VCaP (cell line): ENCODE measurements at regions not wholly inside any gene's neighbourhood (a gene's known extent, or its start where the extent isn't known, plus 50 kb on each side); places are given as distances from the start of the nearest gene placed in this dataset.

Experiments
- H3K27ac ChIP-seq: fragments of 450-650 bp; 2 replicates; pipeline ENCODE4 v1.5.1; 2017
- CTCF ChIP-seq: fragments of 450-650 bp; conservative IDR thresholded peaks from 2 replicates; pipeline ENCODE4 v1.5.1; 2017; ENCODE audit warnings: mild to moderate bottlenecking, moderate library complexity

- TF ChIP-seq CTCF: no peak
- H3K27ac ChIP-seq: no peak overlapping the region
These were observed 91.0 kb upstream of the SH3PXD2B start for GRCh38 chr5:172545291-172545801.

GRCh38 chr5:172544371-172545095 lies 90.2 kb upstream of the SH3PXD2B start:
- TF ChIP-seq CTCF: no peak
- no peak overlapping the region for H3K27ac ChIP-seq

- TF ChIP-seq CTCF: no peak
- H3K27ac ChIP-seq: no peak overlapping the region
These were observed 89.4 kb upstream of the SH3PXD2B start for GRCh38 chr5:172543484-172544298.

- no peak for TF ChIP-seq CTCF
- H3K27ac ChIP-seq: no peak overlapping the region
These were observed 88.4 kb upstream of the SH3PXD2B start for GRCh38 chr5:172542651-172543131.

- TF ChIP-seq CTCF: no peak
- H3K27ac ChIP-seq: no peak overlapping the region
These were observed 87.4 kb upstream of the SH3PXD2B start for GRCh38 chr5:172541773-172542136.

- no peak overlapping the region for H3K27ac ChIP-seq
- no peak for TF ChIP-seq CTCF
These were observed 86.9 kb upstream of the SH3PXD2B start for GRCh38 chr5:172541099-172541772.
